ENCODE measurements at regions not wholly inside any gene's neighbourhood (a gene's known extent, or its start where the extent isn't known, plus 50 kb on each side); places are given as distances from the start of the nearest gene placed in this dataset.

DNA sequence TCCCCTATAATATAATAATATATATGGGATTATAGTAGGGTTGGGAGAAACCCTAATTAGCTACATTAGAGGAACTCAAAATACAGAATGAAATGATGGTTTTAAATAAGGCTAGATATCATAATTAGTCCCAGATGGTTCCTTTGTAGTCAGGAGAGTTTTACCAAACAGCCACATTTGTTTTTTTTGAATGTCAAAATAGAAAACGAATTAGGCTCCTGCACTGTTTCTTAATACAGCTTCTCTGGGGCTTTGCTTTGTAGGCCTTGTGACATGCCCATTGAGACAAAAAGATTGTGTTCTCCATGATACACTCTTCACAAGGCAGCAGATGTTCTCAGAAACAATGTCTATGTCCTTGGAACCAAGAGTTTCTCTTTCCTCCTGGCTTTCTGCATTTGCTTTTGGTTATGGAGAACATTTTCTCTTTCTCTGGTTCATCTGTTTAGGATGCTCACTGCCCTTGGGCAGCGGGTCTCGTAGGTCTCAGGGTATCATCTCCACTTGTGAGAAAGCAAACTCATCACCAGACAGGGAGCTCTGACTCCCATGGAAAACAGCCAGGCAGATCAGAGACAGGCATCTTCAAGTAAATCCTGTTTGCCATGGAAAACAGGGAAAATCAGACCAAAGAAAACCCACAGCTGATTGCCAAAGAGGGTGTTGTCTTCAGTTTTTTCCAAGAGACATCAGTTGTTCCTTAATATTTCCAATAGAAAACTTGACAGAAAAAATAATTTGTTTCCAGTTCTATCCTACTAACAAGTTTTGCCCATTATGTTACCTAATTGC, 54.1 kb upstream of the RPS23 start:
- Histone ChIP-seq H3K27ac (replicated peaks) (no peak overlapping the region), H3K4me3 (replicated peaks; ENCODE audit: insufficient read depth, low read length) (no peak overlapping the region), H3K27me3 (ENCODE audit: insufficient read depth, poor library complexity, severe bottlenecking) (no peaks in the 10 kb centered on the region)
- TF ChIP-seq, protein P1, sequence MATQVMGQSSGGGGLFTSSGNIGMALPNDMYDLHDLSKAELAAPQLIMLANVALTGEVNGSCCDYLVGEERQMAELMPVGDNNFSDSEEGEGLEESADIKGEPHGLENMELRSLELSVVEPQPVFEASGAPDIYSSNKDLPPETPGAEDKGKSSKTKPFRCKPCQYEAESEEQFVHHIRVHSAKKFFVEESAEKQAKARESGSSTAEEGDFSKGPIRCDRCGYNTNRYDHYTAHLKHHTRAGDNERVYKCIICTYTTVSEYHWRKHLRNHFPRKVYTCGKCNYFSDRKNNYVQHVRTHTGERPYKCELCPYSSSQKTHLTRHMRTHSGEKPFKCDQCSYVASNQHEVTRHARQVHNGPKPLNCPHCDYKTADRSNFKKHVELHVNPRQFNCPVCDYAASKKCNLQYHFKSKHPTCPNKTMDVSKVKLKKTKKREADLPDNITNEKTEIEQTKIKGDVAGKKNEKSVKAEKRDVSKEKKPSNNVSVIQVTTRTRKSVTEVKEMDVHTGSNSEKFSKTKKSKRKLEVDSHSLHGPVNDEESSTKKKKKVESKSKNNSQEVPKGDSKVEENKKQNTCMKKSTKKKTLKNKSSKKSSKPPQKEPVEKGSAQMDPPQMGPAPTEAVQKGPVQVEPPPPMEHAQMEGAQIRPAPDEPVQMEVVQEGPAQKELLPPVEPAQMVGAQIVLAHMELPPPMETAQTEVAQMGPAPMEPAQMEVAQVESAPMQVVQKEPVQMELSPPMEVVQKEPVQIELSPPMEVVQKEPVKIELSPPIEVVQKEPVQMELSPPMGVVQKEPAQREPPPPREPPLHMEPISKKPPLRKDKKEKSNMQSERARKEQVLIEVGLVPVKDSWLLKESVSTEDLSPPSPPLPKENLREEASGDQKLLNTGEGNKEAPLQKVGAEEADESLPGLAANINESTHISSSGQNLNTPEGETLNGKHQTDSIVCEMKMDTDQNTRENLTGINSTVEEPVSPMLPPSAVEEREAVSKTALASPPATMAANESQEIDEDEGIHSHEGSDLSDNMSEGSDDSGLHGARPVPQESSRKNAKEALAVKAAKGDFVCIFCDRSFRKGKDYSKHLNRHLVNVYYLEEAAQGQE (IDR thresholded peaks at IDR 0.05; ENCODE audit: insufficient replicate concordance, low read depth), result no peak
- TF ChIP-seq POLR2AphosphoS5 (IDR thresholded peaks at IDR 0.05; ENCODE audit: low read depth) (no peak), SPI1 (IDR thresholded peaks at IDR 0.05; ENCODE audit: borderline replicate concordance, low read depth) (no peak), GABPA (IDR thresholded peaks at IDR 0.05; ENCODE audit: low read depth) (no peak)
- TF ChIP-seq, protein P2, sequence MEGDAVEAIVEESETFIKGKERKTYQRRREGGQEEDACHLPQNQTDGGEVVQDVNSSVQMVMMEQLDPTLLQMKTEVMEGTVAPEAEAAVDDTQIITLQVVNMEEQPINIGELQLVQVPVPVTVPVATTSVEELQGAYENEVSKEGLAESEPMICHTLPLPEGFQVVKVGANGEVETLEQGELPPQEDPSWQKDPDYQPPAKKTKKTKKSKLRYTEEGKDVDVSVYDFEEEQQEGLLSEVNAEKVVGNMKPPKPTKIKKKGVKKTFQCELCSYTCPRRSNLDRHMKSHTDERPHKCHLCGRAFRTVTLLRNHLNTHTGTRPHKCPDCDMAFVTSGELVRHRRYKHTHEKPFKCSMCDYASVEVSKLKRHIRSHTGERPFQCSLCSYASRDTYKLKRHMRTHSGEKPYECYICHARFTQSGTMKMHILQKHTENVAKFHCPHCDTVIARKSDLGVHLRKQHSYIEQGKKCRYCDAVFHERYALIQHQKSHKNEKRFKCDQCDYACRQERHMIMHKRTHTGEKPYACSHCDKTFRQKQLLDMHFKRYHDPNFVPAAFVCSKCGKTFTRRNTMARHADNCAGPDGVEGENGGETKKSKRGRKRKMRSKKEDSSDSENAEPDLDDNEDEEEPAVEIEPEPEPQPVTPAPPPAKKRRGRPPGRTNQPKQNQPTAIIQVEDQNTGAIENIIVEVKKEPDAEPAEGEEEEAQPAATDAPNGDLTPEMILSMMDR (IDR thresholded peaks at IDR 0.05; ENCODE audit: insufficient read depth, low read length), result no peak
- DNase-seq (ENCODE audit: low read depth in 1 of 2, low spot score in 1 of 2), result no peak

DNA sequence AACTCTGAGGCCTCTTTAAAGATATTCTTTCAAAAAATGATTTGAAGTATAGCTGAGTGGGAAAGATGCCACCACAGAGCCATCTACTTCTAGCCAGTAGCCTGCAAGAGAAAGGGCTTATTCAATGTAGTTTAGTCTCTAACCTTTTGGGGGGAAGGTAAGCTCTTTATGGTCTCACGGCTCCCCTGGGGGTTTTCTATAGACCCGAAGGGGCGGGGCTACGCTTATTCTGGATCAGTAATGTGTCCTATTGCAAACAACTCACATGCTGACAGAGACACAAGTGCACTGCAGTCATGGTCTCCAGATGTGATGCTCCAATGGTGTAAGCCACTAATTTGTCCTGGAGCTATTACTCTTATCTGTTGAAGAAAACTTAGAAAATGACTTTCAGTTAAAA, 53.4 kb upstream of the RPS23 start:
- no peak for TF ChIP-seq SPI1 (IDR thresholded peaks at IDR 0.05; ENCODE audit: borderline replicate concordance, low read depth)
- TF ChIP-seq, protein P2 (IDR thresholded peaks at IDR 0.05; ENCODE audit: insufficient read depth, low read length), result no peak
- TF ChIP-seq, protein P1 (IDR thresholded peaks at IDR 0.05; ENCODE audit: insufficient replicate concordance, low read depth), result no peak
- no peak for TF ChIP-seq POLR2AphosphoS5 (IDR thresholded peaks at IDR 0.05; ENCODE audit: low read depth)
- no peak for TF ChIP-seq GABPA (IDR thresholded peaks at IDR 0.05; ENCODE audit: low read depth)
- no peak for DNase-seq (ENCODE audit: low read depth in 1 of 2, low spot score in 1 of 2)
- H3K27me3 ChIP-seq (ENCODE audit: insufficient read depth, poor library complexity, severe bottlenecking), result no peaks in the 10 kb centered on the region
- H3K4me3 ChIP-seq (replicated peaks; ENCODE audit: insufficient read depth, low read length), result no peak overlapping the region
- no peak overlapping the region for H3K27ac ChIP-seq (replicated peaks)

DNA sequence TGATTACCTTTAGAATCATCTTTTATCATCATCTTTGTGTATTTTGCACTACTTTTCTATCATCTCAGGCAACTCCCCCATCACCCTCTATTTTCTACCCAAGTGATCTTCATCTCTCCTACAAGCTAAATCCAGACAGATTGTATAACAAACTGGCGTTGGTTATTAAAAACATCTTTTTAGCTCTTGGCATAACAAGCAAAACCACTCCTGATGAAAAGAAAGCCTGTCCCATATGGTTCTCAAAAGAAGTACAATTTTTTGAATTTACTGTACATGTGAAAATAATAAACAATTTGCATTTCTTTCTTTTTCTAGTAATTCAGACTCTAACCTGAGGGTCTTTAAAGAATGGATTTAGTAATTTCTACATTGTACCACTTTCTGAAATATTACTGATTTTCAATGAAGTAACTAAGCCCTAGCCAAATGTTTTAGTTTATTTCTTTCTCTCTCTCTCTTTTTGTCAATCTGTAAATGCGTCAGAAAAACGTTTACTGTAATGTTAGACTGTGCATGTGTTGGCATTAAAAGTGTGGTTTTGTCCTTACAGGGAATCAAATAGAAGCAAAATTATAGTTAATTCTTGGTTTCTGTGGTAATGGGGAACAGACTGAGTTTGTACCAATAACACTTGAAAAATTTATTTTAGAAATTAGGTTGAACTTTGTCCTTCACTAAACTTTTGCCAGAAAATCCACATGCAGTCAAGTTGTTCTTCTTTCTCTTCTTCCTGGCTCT, 52.5 kb upstream of the RPS23 start:
- Histone ChIP-seq H3K4me3 (replicated peaks; ENCODE audit: insufficient read depth, low read length) (no peak overlapping the region), H3K27ac (replicated peaks) (no peak overlapping the region), H3K27me3 (ENCODE audit: insufficient read depth, poor library complexity, severe bottlenecking) (no peaks in the 10 kb centered on the region)
- DNase-seq (ENCODE audit: low read depth in 1 of 2, low spot score in 1 of 2), result no peak
- TF ChIP-seq GABPA (IDR thresholded peaks at IDR 0.05; ENCODE audit: low read depth) (no peak), POLR2AphosphoS5 (IDR thresholded peaks at IDR 0.05; ENCODE audit: low read depth) (no peak), SPI1 (IDR thresholded peaks at IDR 0.05; ENCODE audit: borderline replicate concordance, low read depth) (no peak)
- TF ChIP-seq, protein P2 (IDR thresholded peaks at IDR 0.05; ENCODE audit: insufficient read depth, low read length), result no peak
- TF ChIP-seq, protein P1 (IDR thresholded peaks at IDR 0.05; ENCODE audit: insufficient replicate concordance, low read depth), result no peak

All from HL-60 (cell line).